Suprapubic skin (tissue), 3 donors: ENCODE measurements at regions not wholly inside any gene's neighbourhood (a gene's known extent, or its start where the extent isn't known, plus 50 kb on each side); places are given as distances from the start of the nearest gene placed in this dataset.

ENCODE experiments used
- EP300 ChIP-seq: sonication (generic); formaldehyde crosslinking; IDR thresholded peaks from one replicate; pipeline ENCODE4 v1.6.1; 2017; ENCODE audit warnings: antibody characterized with exemption
- POLR2A ChIP-seq, 2 donors: fragments of 450-650 bp; IDR thresholded peaks; one replicate each; pipeline ENCODE4 v1.6.1; 2017; ENCODE audit warnings: antibody characterized with exemption in 2 of 2, mild to moderate bottlenecking in 2 of 2, moderate library complexity in 2 of 2
- TF ChIP-seq, protein P1 (sequence below), 2 donors: fragments of 200-600 bp in 1 of 2; fragments of 450-650 bp in 1 of 2; sonication (generic) in 1 of 2; IDR thresholded peaks; one replicate each; pipeline ENCODE4 v1.5.1; 2016 to 2019; ENCODE audit warnings: antibody characterized with exemption in 2 of 2, mild to moderate bottlenecking in 1 of 2, moderate library complexity in 1 of 2

DNA sequence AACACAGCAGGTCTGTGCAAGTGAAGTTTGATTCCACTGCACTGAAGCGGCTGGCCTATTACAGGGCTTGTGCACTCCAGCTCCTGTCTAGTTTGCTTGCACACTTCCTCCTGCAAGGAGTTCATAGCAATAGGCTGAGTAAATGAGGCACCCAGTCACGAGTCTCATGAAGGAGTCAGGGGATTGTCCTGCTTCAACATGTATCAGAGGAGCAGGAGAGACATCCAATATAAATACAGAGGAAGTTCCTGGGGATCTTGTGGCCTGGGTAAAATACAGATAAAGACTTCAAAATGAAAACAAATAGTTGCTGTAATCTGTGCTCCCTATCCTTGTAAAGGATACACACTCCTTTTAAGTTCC is 259.9 kb downstream of the SLITRK1 start:
- TF ChIP-seq POLR2A (IDR thresholded peaks at IDR 0.05) (no peak), EP300 (no peak)
- TF ChIP-seq, protein P1, sequence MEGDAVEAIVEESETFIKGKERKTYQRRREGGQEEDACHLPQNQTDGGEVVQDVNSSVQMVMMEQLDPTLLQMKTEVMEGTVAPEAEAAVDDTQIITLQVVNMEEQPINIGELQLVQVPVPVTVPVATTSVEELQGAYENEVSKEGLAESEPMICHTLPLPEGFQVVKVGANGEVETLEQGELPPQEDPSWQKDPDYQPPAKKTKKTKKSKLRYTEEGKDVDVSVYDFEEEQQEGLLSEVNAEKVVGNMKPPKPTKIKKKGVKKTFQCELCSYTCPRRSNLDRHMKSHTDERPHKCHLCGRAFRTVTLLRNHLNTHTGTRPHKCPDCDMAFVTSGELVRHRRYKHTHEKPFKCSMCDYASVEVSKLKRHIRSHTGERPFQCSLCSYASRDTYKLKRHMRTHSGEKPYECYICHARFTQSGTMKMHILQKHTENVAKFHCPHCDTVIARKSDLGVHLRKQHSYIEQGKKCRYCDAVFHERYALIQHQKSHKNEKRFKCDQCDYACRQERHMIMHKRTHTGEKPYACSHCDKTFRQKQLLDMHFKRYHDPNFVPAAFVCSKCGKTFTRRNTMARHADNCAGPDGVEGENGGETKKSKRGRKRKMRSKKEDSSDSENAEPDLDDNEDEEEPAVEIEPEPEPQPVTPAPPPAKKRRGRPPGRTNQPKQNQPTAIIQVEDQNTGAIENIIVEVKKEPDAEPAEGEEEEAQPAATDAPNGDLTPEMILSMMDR (IDR thresholded peaks at IDR 0.05): no peak
